GM23338 (cell line): ENCODE measurements at regions not wholly inside any gene's neighbourhood (a gene's known extent, or its start where the extent isn't known, plus 50 kb on each side); places are given as distances from the start of the nearest gene placed in this dataset.

Experiments used
- ATAC-seq: fragments of 200-7000 bp; cut with Tn5 transposase; 3 replicates; pipeline ENCODE4 v1.9.1; 2020
- DNase-seq: peaks from one replicate; pipeline ENCODE4 v3.0.0-alpha.2; 2015; ENCODE audit warnings: low spot score
- H2AFZ ChIP-seq: fragments of 200-600 bp; sonication (generic); 2 replicates; pipeline ENCODE4 v1.8.0; 2016; ENCODE audit warnings: antibody characterized with exemption, mild to moderate bottlenecking, moderate library complexity
- H3F3A ChIP-seq: fragments of 200-600 bp; sonication (generic); replicated peaks from 2 replicates; pipeline ENCODE4 v1.8.0; 2017; ENCODE audit warnings: antibody characterized with exemption, mixed run types, low read depth
- H3K27ac ChIP-seq: fragments of 200-600 bp; sonication (generic); 2 replicates; pipeline ENCODE4 v1.6.1; 2016; ENCODE audit warnings: low read depth
- H3K27me3 ChIP-seq: fragments of 200-600 bp; sonication (generic); 2 replicates; pipeline ENCODE4 v1.8.0; 2016; ENCODE audit warnings: mild to moderate bottlenecking, mixed run types, moderate library complexity; ENCODE audit not compliant: insufficient read depth
- H3K36me3 ChIP-seq: fragments of 200-600 bp; sonication (generic); 2 replicates; pipeline ENCODE4 v1.8.0; 2016; ENCODE audit warnings: mild to moderate bottlenecking; ENCODE audit not compliant: insufficient read depth
- H3K4me1 ChIP-seq: fragments of 200-600 bp; sonication (generic); 2 replicates; pipeline ENCODE4 v1.8.0; 2016; ENCODE audit warnings: mild to moderate bottlenecking, moderate library complexity; ENCODE audit not compliant: insufficient read depth
- H3K4me2 ChIP-seq: fragments of 200-600 bp; sonication (generic); 2 replicates; pipeline ENCODE4 v1.7.1; 2017; ENCODE audit warnings: mixed run types
- H3K4me3 ChIP-seq: fragments of 200-600 bp; sonication (generic); 2 replicates; pipeline ENCODE4 v1.6.1; 2016; ENCODE audit warnings: mixed run types
- H3K79me2 ChIP-seq: fragments of 200-600 bp; sonication (generic); replicated peaks from 2 replicates; pipeline ENCODE4 v1.8.0; 2017; ENCODE audit warnings: mild to moderate bottlenecking; ENCODE audit not compliant: insufficient read depth
- H3K9me2 ChIP-seq: fragments of 200-600 bp; sonication (generic); 2 replicates; pipeline ENCODE4 v1.8.0; 2017; ENCODE audit not compliant: insufficient read depth
- H4K20me1 ChIP-seq: fragments of 200-600 bp; sonication (generic); replicated peaks from 2 replicates; pipeline ENCODE4 v1.8.0; 2017; ENCODE audit warnings: mild to moderate bottlenecking; ENCODE audit not compliant: insufficient read depth
- H3K27ac Mint-ChIP-seq: 2 replicates; pipeline ENCODE4 v1.8.0; 2020; ENCODE audit warnings: inconsistent platforms, mild to moderate bottlenecking, moderate library complexity, mixed read lengths
- H3K27me3 Mint-ChIP-seq: 3 replicates; pipeline ENCODE4 v1.8.0; 2022; ENCODE audit warnings: low read depth, mild to moderate bottlenecking, moderate library complexity, mixed read lengths, inconsistent platforms; ENCODE audit not compliant: insufficient read depth, poor library complexity
- H3K36me3 Mint-ChIP-seq: 3 replicates; pipeline ENCODE4 v1.8.0; 2021; ENCODE audit warnings: low read depth, mild to moderate bottlenecking, inconsistent platforms, moderate library complexity, mixed read lengths
- H3K4me1 Mint-ChIP-seq: 3 replicates; pipeline ENCODE4 v1.8.0; 2020; ENCODE audit warnings: mild to moderate bottlenecking, inconsistent platforms, mixed read lengths
- H3K4me3 Mint-ChIP-seq: 3 replicates; pipeline ENCODE4 v1.8.0; 2021; ENCODE audit warnings: moderate library complexity, mild to moderate bottlenecking, inconsistent platforms, mixed read lengths
- H3K9me3 Mint-ChIP-seq: 3 replicates; pipeline ENCODE4 v1.8.0; 2020; ENCODE audit warnings: moderate library complexity, mild to moderate bottlenecking, inconsistent platforms, mixed read lengths
- CREB1 ChIP-seq: fragments of 250-450 bp; sonication (Bioruptor Pico); IDR thresholded peaks from 2 replicates; pipeline ENCODE4 v1.5.0; 2020; ENCODE audit warnings: low read depth, mild to moderate bottlenecking, moderate library complexity
- CTCF ChIP-seq, 2 experiments: fragments of 200-600 bp in 1 of 2; sonication (generic) in 1 of 2; conservative IDR thresholded peaks; 2 replicates each; pipeline versions ENCODE4 v1.5.1 to v1.6.1; 2016 to 2017; ENCODE audit warnings: antibody characterized with exemption in 2 of 2, low read depth in 2 of 2, mild to moderate bottlenecking in 2 of 2, moderate library complexity in 1 of 2
- ETS1 ChIP-seq: IDR thresholded peaks from 2 replicates; pipeline ENCODE4 v1.6.1; 2016; ENCODE audit warnings: antibody characterized with exemption
- EZH2 ChIP-seq: fragments of 200-600 bp; sonication (generic); IDR thresholded peaks from one replicate; pipeline ENCODE4 v1.8.0; 2017; ENCODE audit warnings: antibody characterized with exemption, mild to moderate bottlenecking, low read depth; ENCODE audit not compliant: unreplicated experiment
- EZH2phosphoT487 ChIP-seq: fragments of 200-600 bp; sonication (generic); IDR thresholded peaks from one replicate; pipeline ENCODE4 v1.8.1; 2018; ENCODE audit warnings: antibody characterized with exemption; ENCODE audit not compliant: unreplicated experiment
- JUNB ChIP-seq: IDR thresholded peaks from one replicate; pipeline ENCODE4 v1.6.1; 2016; ENCODE audit warnings: antibody characterized with exemption; ENCODE audit not compliant: unreplicated experiment
- STAT1 ChIP-seq: IDR thresholded peaks from one replicate; pipeline ENCODE4 v1.6.1; 2016; ENCODE audit warnings: antibody characterized with exemption; ENCODE audit not compliant: unreplicated experiment
- ZNF114 ChIP-seq: fragments of 250-450 bp; sonication (Bioruptor Pico); IDR thresholded peaks from 2 replicates; pipeline ENCODE4 v1.5.0; 2020; ENCODE audit warnings: mild to moderate bottlenecking, moderate library complexity
- TF ChIP-seq, protein P1 (sequence below): IDR thresholded peaks from one replicate; pipeline ENCODE4 v1.6.1; 2018; ENCODE audit warnings: antibody characterized with exemption; ENCODE audit not compliant: unreplicated experiment

GRCh38 chr2:215662715-215663114 lies 226.8 kb upstream of the FN1 start (continued):
- TF ChIP-seq, protein P1, sequence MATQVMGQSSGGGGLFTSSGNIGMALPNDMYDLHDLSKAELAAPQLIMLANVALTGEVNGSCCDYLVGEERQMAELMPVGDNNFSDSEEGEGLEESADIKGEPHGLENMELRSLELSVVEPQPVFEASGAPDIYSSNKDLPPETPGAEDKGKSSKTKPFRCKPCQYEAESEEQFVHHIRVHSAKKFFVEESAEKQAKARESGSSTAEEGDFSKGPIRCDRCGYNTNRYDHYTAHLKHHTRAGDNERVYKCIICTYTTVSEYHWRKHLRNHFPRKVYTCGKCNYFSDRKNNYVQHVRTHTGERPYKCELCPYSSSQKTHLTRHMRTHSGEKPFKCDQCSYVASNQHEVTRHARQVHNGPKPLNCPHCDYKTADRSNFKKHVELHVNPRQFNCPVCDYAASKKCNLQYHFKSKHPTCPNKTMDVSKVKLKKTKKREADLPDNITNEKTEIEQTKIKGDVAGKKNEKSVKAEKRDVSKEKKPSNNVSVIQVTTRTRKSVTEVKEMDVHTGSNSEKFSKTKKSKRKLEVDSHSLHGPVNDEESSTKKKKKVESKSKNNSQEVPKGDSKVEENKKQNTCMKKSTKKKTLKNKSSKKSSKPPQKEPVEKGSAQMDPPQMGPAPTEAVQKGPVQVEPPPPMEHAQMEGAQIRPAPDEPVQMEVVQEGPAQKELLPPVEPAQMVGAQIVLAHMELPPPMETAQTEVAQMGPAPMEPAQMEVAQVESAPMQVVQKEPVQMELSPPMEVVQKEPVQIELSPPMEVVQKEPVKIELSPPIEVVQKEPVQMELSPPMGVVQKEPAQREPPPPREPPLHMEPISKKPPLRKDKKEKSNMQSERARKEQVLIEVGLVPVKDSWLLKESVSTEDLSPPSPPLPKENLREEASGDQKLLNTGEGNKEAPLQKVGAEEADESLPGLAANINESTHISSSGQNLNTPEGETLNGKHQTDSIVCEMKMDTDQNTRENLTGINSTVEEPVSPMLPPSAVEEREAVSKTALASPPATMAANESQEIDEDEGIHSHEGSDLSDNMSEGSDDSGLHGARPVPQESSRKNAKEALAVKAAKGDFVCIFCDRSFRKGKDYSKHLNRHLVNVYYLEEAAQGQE: no peak

- ATAC-seq: no peak
- H3K27ac Mint-ChIP-seq: no peak overlapping the region
- no peaks in the 10 kb centered on the region for H3F3A ChIP-seq
- H3K27me3 Mint-ChIP-seq: no peaks in the 10 kb centered on the region
- H3K4me2 ChIP-seq: no peak overlapping the region
- H3K27ac ChIP-seq: no peak overlapping the region
- no peak overlapping the region for H3K4me3 ChIP-seq
- H4K20me1 ChIP-seq: no peaks in the 10 kb centered on the region
- no peak overlapping the region for H3K4me3 Mint-ChIP-seq
- no peaks in the 10 kb centered on the region for H3K36me3 ChIP-seq
- H3K4me1 Mint-ChIP-seq: no peaks in the 10 kb centered on the region
- no peaks in the 10 kb centered on the region for H3K9me3 Mint-ChIP-seq
- H3K36me3 Mint-ChIP-seq: no peaks in the 10 kb centered on the region
- no peaks in the 10 kb centered on the region for H3K9me2 ChIP-seq
- DNase-seq: no peak
- H3K79me2 ChIP-seq: no peaks in the 10 kb centered on the region
- no peaks in the 10 kb centered on the region for H3K27me3 ChIP-seq
- H3K4me1 ChIP-seq: no peaks in the 10 kb centered on the region; the same call in 1 of the 2 replicates
- H2AFZ ChIP-seq: no peak overlapping the region
- no peak for TF ChIP-seq ETS1
- TF ChIP-seq, protein P1: no peak
- TF ChIP-seq EZH2: no peak
- no peak for TF ChIP-seq CREB1 (CRISPR knock-in tag)
- no peak for TF ChIP-seq STAT1
- TF ChIP-seq CTCF (conservative IDR thresholded peaks at IDR 0.05; ENCODE audit: low read depth in 2 of 2): no peak
- no peak for TF ChIP-seq JUNB
- TF ChIP-seq EZH2phosphoT487: no peak
- no peak for TF ChIP-seq ZNF114
These were observed 224.8 kb upstream of the FN1 start for GRCh38 chr2:215660687-215661086.
